Lower lobe of right lung (tissue), 2 donors: ENCODE measurements at regions not wholly inside any gene's neighbourhood (a gene's known extent, or its start where the extent isn't known, plus 50 kb on each side); places are given as distances from the start of the nearest gene placed in this dataset.

Experiments used
- ATAC-seq, 2 donors: fragments of 200-7000 bp; cut with Tn5 transposase; one replicate each; pipeline ENCODE4 v1.9.1; 2020 to 2022; ENCODE audit warnings: mild to moderate bottlenecking in 2 of 2, moderate library complexity in 2 of 2
- DNase-seq: peaks from one replicate; pipeline ENCODE4 v3.0.0-alpha.2; 2020
- H3K27ac ChIP-seq: fragments of 200-600 bp; one replicate; pipeline ENCODE4 v1.8.0; 2022
- H3K27me3 ChIP-seq: fragments of 200-600 bp; one replicate; pipeline ENCODE4 v1.8.0; 2022; ENCODE audit warnings: low read depth
- H3K36me3 ChIP-seq: fragments of 200-600 bp; one replicate; pipeline ENCODE4 v1.8.0; 2022; ENCODE audit warnings: mild to moderate bottlenecking
- H3K4me1 ChIP-seq: fragments of 200-600 bp; one replicate; pipeline ENCODE4 v1.8.0; 2022
- H3K4me3 ChIP-seq: fragments of 200-600 bp; one replicate; pipeline ENCODE4 v1.8.0; 2022; ENCODE audit warnings: mild to moderate bottlenecking
- H3K9me3 ChIP-seq: fragments of 200-600 bp; one replicate; pipeline ENCODE4 v1.8.0; 2022
- intact Hi-C: fragments of 100-400 bp; cut with DNase I; formaldehyde crosslinking; loops from one replicate; pipeline ENCODE4 v1.11.0; 2022
- TF ChIP-seq, protein P1 (sequence below): fragments of 200-600 bp; IDR thresholded peaks from one replicate; pipeline ENCODE4 v1.8.0; 2022; ENCODE audit warnings: antibody characterized with exemption, mild to moderate bottlenecking
- donor health status: DM: no; HTN: yes; CAD: no; lungs with severe emphysema.

DNA sequence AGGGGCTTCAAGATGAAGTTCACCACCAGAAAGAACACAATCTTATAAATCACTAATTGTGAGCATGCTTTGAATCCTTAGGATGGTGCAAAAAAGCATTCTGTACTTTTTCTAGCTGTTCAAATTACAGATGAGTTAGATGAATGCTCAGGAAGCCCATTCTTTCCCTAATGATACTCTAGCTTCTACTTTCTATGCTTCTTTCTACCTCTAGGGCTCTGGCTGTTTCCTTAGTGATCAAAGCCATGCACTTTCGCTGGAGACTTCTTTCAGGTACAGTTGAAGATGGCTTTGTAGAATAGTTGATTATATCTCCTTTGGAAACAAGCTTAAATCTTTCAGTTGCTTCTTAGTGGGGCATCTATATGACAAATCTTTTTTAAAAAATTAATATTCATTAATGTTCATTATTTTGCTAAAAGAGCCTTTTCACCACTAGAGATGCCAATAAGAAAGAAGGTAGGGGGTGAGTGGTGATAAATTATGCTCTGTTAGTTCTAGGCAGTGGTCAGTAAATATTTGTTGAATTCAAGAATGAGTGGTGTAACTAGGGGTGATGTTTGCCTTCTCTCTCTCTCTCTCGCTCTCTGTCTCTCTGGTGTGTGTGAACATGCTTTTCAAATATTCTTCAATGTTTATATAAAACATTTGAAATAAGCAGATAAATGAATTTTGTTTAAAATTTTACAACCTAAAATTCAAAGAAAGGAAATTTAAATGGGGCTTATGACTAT, 169.4 kb downstream of the GLUD2 start:
- Histone ChIP-seq H3K4me1 (no peaks in the 10 kb centered on the region), H3K36me3 (no peaks in the 10 kb centered on the region), H3K27me3 (no peaks in the 10 kb centered on the region), H3K27ac (no peak overlapping the region), H3K9me3 (no peaks in the 10 kb centered on the region), H3K4me3 (no peak overlapping the region)
- intact Hi-C loops, result no loop called here
- DNase-seq (no peak), ATAC-seq (no peak)
- TF ChIP-seq, protein P1, sequence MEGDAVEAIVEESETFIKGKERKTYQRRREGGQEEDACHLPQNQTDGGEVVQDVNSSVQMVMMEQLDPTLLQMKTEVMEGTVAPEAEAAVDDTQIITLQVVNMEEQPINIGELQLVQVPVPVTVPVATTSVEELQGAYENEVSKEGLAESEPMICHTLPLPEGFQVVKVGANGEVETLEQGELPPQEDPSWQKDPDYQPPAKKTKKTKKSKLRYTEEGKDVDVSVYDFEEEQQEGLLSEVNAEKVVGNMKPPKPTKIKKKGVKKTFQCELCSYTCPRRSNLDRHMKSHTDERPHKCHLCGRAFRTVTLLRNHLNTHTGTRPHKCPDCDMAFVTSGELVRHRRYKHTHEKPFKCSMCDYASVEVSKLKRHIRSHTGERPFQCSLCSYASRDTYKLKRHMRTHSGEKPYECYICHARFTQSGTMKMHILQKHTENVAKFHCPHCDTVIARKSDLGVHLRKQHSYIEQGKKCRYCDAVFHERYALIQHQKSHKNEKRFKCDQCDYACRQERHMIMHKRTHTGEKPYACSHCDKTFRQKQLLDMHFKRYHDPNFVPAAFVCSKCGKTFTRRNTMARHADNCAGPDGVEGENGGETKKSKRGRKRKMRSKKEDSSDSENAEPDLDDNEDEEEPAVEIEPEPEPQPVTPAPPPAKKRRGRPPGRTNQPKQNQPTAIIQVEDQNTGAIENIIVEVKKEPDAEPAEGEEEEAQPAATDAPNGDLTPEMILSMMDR, result no peak

DNA sequence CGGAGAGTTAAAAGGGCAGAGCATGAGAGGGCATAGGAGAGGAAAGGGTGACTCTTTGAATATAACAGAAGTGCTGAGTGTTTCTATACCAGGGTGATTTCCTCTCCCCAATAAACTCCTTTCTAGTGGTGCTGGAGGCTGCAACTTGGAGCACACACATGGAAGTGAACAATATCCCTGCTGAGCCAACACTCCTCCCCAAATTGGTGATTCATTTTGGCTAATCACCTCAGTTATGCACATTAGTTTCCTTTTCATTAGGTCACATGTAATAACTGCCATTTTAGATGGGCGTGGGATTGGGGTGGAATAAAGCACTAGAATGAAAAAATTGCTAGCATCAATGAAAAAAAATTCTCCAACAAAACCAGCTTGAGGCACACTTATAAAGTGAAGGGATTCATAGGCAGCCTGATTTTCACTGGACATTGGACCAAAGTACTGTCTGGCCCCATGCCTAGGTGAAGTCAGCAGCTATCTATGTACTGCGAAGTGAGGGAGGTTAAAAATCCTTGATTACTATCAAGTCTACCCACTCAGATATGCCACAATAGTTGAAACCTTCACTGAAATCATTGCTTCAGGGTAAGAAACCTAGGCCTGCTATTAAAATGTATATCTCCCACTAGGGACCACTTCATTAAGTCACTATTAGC, 174.0 kb downstream of the GLUD2 start:
- no peak for ATAC-seq
- intact Hi-C loops, result no loop called here

DNA sequence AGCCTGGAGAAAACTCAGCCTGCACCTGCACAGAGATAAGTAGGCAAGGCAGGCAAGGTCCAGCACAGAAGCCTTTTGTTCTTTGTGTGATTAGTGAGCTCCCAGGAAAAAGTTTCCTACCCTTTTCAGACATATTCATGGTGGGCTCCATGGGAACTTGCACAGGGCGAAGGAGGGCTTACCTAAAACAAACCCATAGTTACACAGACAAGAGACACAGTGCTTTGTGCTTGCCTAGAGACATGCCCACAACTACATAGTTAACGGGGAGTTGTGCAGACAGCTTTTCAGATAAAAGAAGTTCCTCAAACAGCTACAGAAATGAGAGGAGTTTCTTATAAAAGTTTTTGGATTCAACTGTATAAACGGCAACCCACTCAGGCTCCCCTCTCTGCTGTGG, 180.5 kb downstream of the GLUD2 start:
- H3K4me1 ChIP-seq, result no peaks in the 10 kb centered on the region
- H3K4me3 ChIP-seq, result no peak overlapping the region
- TF ChIP-seq, protein P1, result no peak
- no peaks in the 10 kb centered on the region for H3K9me3 ChIP-seq
- H3K36me3 ChIP-seq, result no peaks in the 10 kb centered on the region
- DNase-seq, result no peak
- intact Hi-C loops, result no loop called here
- ATAC-seq, result no peak
- H3K27ac ChIP-seq, result no peak overlapping the region
- H3K27me3 ChIP-seq, result no peaks in the 10 kb centered on the region

More for the DNA sequence above, 174.0 kb downstream of the GLUD2 start:
- TF ChIP-seq, protein P1, result no peak
- H3K27ac ChIP-seq, result no peak overlapping the region
- H3K4me3 ChIP-seq, result no peak overlapping the region
- H3K4me1 ChIP-seq, result no peaks in the 10 kb centered on the region
- no peaks in the 10 kb centered on the region for H3K36me3 ChIP-seq
- no peak for DNase-seq
- no peaks in the 10 kb centered on the region for H3K9me3 ChIP-seq
- no peaks in the 10 kb centered on the region for H3K27me3 ChIP-seq

DNA sequence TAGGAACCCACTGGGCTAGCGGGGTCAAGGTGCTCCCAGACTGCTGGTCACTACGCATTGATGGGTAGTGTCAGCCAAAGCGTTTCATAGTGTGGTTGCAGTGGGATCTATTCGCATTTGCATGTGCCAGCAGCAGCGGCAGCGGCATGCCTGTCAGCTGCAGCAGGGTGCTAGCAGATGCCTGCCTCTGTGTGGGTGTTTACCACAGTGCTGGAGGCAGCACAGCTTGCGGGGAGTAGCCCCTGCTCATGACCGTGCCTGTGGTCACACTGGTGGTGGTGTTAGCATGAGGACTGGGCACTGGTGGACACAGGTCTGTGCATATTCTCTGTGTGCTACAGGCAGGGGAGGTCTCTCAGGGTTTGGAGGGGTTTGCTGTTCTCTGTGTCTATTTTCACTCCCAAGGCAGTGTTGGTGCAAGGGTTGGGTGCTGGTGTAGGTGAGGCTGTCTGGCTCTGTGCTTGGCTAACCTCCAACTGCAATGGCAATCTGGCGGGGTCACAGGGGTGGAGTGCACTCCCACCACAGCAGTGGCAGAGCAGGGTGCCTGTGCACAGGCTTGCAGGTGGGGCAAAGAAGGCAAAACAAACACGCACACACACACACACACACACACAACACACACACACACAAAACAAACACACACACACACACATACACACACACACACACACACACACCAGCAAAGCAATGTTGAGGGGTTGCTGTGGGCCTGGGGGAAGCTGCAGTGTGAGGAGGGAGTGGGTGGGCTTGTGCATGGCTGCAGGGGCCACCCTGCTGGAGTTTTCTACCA, 184.4 kb downstream of the GLUD2 start:
- Histone ChIP-seq H3K4me3 (no peak overlapping the region), H3K27ac (no peak overlapping the region), H3K27me3 (no peaks in the 10 kb centered on the region), H3K9me3 (no peaks in the 10 kb centered on the region), H3K36me3 (no peaks in the 10 kb centered on the region), H3K4me1 (no peaks in the 10 kb centered on the region)
- ATAC-seq (no peak), DNase-seq (no peak)
- TF ChIP-seq, protein P1, result no peak
- intact Hi-C loops, result no loop called here

DNA sequence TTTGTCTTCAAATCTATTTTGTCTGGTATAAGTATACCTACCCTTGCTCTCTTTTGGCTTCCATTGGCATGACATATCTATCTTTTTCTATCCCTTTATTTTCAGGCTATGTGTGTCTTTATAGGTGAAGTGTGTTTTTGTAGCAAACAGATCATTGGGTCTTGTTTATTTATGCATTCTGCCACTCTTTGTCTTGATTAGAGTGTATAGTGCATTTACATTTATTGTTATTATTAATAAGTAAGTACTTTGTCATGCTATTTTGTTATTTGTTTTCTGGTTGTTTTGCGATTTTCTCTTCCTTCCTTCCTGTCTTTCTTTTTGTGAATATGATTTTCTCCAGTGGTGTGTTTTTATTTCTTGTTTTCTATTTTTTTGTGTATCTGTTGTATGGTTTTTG, 188.6 kb downstream of the GLUD2 start:
- Histone ChIP-seq H3K27me3 (no peaks in the 10 kb centered on the region), H3K36me3 (no peaks in the 10 kb centered on the region), H3K9me3 (no peaks in the 10 kb centered on the region), H3K27ac (no peak overlapping the region), H3K4me1 (no peaks in the 10 kb centered on the region), H3K4me3 (no peak overlapping the region)
- intact Hi-C loops, result no loop called here
- DNase-seq, result no peak
- ATAC-seq, result no peak
- TF ChIP-seq, protein P1, result no peak
